Left lung (tissue), 4 donors: ENCODE measurements at regions not wholly inside any gene's neighbourhood (a gene's known extent, or its start where the extent isn't known, plus 50 kb on each side); places are given as distances from the start of the nearest gene placed in this dataset.

Source experiments
- ATAC-seq: fragments of 200-7000 bp; cut with Tn5 transposase; one replicate; pipeline ENCODE4 v1.9.1; 2020; ENCODE audit warnings: moderate library complexity
- DNase-seq, 4 donors: peaks; one replicate each; pipeline ENCODE4 v3.0.0-alpha.2; 2013 to 2020
- H3K27ac ChIP-seq, 2 donors: fragments of 200-600 bp; sonication (generic) in 1 of 2; one replicate each; pipeline versions ENCODE4 v1.5.0 to v1.8.0; 2020 to 2021
- H3K27me3 ChIP-seq, 2 donors: fragments of 200-600 bp; sonication (generic) in 1 of 2; one replicate each; pipeline versions ENCODE4 v1.5.0 to v1.8.0; 2020 to 2021
- H3K36me3 ChIP-seq, 2 donors: fragments of 200-600 bp; sonication (generic) in 1 of 2; one replicate each; pipeline versions ENCODE4 v1.5.0 to v1.8.0; 2020 to 2021
- H3K4me1 ChIP-seq, 2 donors: fragments of 200-600 bp; one replicate each; pipeline ENCODE4 v1.8.0; 2021
- H3K4me3 ChIP-seq, 2 donors: fragments of 200-600 bp; sonication (generic) in 1 of 2; one replicate each; pipeline versions ENCODE4 v1.5.0 to v1.8.0; 2020 to 2021; ENCODE audit warnings: mild to moderate bottlenecking in 1 of 2
- H3K9me3 ChIP-seq, 2 donors: fragments of 200-600 bp; sonication (generic) in 1 of 2; one replicate each; pipeline versions ENCODE4 v1.5.0 to v1.8.0; 2020 to 2021
- intact Hi-C, 2 donors: fragments of 100-400 bp; cut with DNase I; formaldehyde crosslinking; loops; one replicate each; pipeline versions ENCODE4 v1.11.2 to v1.14.2; 2022
- TF ChIP-seq, protein P1 (sequence below), 2 donors: fragments of 200-600 bp; sonication (generic) in 1 of 2; IDR thresholded peaks; one replicate each; pipeline versions ENCODE4 v1.5.0 to v1.8.0; 2021; ENCODE audit warnings: antibody characterized with exemption in 2 of 2
- donor health status: DM: no; HTN: yes; CAD: no.
- donor health status: DM: no; HTN: no; CAD: no.

DNA sequence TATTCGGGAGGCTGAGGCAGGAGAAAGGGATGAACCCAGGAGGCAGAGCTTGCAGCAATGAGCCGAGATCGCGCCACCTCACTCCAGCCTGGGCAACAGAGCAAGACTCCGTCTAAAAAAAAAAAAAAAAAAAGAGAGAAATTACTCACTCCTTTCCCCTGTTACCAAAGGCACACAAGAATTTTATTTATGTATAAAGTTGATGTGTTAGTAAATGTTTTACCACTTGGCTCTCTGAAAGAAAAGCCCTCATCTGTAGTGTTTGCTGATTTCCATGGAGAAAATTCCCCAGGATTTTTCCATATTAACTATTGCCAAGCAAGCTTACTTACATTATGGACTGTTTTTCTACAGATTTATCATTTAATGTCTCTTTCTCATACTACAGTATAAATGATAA, 142.1 kb upstream of the PABPC4L start:
- TF ChIP-seq, protein P1, sequence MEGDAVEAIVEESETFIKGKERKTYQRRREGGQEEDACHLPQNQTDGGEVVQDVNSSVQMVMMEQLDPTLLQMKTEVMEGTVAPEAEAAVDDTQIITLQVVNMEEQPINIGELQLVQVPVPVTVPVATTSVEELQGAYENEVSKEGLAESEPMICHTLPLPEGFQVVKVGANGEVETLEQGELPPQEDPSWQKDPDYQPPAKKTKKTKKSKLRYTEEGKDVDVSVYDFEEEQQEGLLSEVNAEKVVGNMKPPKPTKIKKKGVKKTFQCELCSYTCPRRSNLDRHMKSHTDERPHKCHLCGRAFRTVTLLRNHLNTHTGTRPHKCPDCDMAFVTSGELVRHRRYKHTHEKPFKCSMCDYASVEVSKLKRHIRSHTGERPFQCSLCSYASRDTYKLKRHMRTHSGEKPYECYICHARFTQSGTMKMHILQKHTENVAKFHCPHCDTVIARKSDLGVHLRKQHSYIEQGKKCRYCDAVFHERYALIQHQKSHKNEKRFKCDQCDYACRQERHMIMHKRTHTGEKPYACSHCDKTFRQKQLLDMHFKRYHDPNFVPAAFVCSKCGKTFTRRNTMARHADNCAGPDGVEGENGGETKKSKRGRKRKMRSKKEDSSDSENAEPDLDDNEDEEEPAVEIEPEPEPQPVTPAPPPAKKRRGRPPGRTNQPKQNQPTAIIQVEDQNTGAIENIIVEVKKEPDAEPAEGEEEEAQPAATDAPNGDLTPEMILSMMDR (IDR thresholded peaks at IDR 0.05), result no peak
- H3K4me3 ChIP-seq, result no peak overlapping the region
- DNase-seq (no peak), ATAC-seq (no peak)
- intact Hi-C loops, result no loop called here
- no peaks in the 10 kb centered on the region for H3K4me1 ChIP-seq
- no peaks in the 10 kb centered on the region for H3K36me3 ChIP-seq
- H3K9me3 ChIP-seq, result no peaks in the 10 kb centered on the region
- no peaks in the 10 kb centered on the region for H3K27me3 ChIP-seq
- H3K27ac ChIP-seq, result no peak overlapping the region

DNA sequence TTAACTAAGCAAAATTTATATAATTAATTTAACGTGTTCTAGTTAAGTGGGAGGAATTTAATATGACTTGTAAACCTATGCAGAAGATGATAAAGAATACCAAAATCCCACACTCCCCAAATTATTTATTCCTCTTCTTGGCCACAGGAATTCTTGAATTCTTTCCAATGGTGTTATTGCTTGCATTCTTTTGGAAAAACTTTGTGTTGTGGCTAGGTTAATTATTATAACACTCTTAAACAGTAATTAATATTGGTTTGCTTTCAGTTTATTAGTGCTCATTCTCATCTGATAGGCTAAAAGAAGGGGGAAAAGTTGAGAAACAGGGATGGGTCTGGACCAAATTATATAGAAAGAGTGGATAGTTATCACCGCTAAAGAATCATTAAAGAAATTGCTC, 141.5 kb upstream of the PABPC4L start:
- Histone ChIP-seq H3K4me3 (no peak overlapping the region), H3K36me3 (no peaks in the 10 kb centered on the region), H3K27me3 (no peaks in the 10 kb centered on the region), H3K9me3 (no peaks in the 10 kb centered on the region), H3K27ac (no peak overlapping the region), H3K4me1 (no peaks in the 10 kb centered on the region)
- TF ChIP-seq, protein P1 (IDR thresholded peaks at IDR 0.05), result no peak
- ATAC-seq (no peak), DNase-seq (no peak)
- intact Hi-C loops, result no loop called here

DNA sequence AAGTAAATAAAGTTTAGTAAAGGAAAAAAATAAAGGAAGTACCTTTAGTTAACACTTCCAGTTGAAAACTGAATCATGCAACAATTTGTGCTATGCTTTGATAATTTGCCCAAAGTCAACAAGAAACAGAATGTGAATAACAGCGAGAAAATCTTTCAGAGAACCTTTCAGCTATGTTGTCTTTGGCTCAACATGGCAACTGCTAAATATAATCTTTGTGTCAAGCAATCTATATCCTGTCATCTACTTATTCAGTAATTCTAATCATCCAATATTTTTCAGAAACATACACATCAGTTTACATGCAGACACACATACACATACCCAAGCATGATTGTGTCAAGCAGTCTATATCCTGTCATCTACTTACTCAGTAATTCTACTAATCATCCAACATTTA, 136.0 kb upstream of the PABPC4L start:
- TF ChIP-seq, protein P1 (IDR thresholded peaks at IDR 0.05), result no peak
- H3K27me3 ChIP-seq, result no peaks in the 10 kb centered on the region
- no peaks in the 10 kb centered on the region for H3K36me3 ChIP-seq
- no peak overlapping the region for H3K4me3 ChIP-seq
- DNase-seq, result no peak
- intact Hi-C loops, result no loop called here
- H3K9me3 ChIP-seq, result no peaks in the 10 kb centered on the region
- no peak for ATAC-seq
- no peaks in the 10 kb centered on the region for H3K4me1 ChIP-seq
- no peak overlapping the region for H3K27ac ChIP-seq

DNA sequence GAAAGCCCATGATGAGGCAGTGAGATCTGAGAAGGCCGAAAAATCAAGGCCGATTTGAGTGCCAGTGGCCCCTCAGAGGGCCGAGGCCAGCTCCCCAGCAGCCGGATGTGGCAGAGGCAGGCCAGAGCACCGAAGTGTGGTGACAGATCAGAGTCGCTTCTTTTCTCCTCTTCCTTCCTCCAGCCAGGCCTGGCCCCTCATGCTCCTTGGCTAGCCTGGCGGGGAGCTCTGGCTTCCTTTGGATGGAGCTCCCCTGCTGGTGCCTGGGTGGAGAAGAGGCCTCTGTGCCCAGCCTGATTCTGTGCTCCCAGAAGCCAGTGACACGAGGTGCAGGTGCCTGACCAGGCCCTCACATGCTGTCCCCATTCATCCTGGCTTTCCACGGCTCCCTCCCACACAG, 127.2 kb upstream of the PABPC4L start:
- no peaks in the 10 kb centered on the region for H3K36me3 ChIP-seq

DNA sequence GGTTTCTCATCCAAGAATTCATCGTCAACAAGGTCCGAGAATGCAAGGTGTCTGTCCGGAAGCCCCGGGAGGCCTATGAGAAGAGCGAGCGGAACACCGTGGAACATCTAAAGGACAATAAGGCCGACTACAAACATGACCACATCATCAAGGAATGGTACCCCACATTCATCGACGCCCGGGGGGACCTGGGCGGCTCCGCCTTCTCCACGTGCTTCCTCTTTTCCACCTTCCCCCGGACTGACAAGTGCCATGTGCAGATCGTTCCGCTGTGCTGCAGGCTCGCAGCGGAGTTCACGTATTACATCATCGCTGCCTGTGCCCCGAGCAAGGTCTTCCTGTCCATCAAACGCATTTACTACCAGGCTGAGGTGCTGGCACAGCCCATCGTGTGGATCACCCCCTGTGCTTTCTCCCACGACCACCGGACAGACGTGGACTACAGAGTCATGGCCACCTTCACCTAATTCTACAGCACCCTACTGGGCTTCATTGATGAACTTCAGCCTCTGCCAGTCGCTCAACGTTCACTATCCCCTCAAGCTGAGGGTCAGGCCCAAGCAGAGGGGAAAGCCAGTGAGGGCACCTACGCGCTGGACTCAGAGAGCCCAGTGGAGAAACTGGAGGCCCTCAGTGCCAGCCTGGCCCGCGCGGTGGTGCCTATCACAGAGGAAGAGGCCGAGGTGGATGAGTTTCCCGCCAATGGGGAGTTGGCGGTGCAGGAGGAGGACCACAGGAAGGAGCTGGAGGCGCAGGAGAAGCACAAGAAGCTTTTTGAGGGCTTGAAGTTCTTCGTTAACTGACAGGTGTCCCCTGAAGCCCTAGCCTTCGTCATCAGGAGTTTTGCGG, 125.9 kb upstream of the PABPC4L start:
- Histone ChIP-seq H3K36me3 (no peaks in the 10 kb centered on the region), H3K4me1 (no peaks in the 10 kb centered on the region)
- TF ChIP-seq, protein P1 (IDR thresholded peaks at IDR 0.05), result no peak

More for the DNA sequence above, 127.2 kb upstream of the PABPC4L start:
- Histone ChIP-seq H3K27me3 (no peaks in the 10 kb centered on the region), H3K9me3 (peaks cover 0 to 3% of the 10 kb centered on the region in 2 donors), H3K4me3 (no peak overlapping the region), H3K27ac (no peak overlapping the region), H3K4me1 (no peaks in the 10 kb centered on the region)
- TF ChIP-seq, protein P1 (IDR thresholded peaks at IDR 0.05), result no peak
- ATAC-seq (no peak), DNase-seq (peak in 1 of 4 donors; percentile 51)
- intact Hi-C loops, result no loop called here

More for the DNA sequence above, 125.9 kb upstream of the PABPC4L start:
- ATAC-seq, result no peak
- H3K27me3 ChIP-seq, result no peaks in the 10 kb centered on the region
- peaks cover 0 to 3% of the 10 kb centered on the region in 2 donors for H3K9me3 ChIP-seq
- intact Hi-C loops, result no loop called here
- DNase-seq, result peak in 1 of 4 donors; percentile 50
- no peak overlapping the region for H3K4me3 ChIP-seq
- H3K27ac ChIP-seq, result no peak overlapping the region
